Stimulated activated CD4-positive, alpha-beta T cell treated with anti-CD3 and anti-CD28 coated beads, Interleukin-12 subunit alpha, Interleukin-12 subunit beta, amount 100 ng/mL, for 24 hours (primary cell): ENCODE measurements at regions not wholly inside any gene's neighbourhood (a gene's known extent, or its start where the extent isn't known, plus 50 kb on each side); places are given as distances from the start of the nearest gene placed in this dataset.

ENCODE experiments used
- DNase-seq, 2 experiments: peaks; one replicate each; pipeline ENCODE4 v3.0.0-alpha.2; 2020; ENCODE audit warnings: low read depth in 2 of 2

GRCh38 chr10:78935697-78936407 is 132.9 kb upstream of the ZMIZ1 start:
- no peak for DNase-seq

GRCh38 chr10:78936412-78937342 is 132.1 kb upstream of the ZMIZ1 start:
- no peak for DNase-seq

DNA sequence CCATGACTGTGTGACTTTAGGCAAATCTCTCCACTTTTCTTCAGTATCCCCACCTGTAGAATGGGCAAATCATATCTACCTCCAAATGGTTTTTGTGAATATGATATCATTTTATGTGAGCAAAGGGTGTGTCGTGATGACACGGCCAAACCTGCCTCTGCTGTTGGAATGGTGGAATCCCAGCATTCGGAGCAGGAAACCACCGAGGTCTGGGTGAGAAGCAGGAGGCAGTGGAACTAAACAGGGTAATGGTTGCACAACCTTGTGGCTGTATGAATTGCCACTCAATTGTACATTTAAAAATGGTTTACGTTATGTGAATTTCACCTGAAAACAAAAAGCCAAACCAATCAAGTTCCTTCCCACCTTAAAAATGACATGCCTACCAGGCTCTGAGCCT is 131.4 kb upstream of the ZMIZ1 start:
- DNase-seq: no peak

DNA sequence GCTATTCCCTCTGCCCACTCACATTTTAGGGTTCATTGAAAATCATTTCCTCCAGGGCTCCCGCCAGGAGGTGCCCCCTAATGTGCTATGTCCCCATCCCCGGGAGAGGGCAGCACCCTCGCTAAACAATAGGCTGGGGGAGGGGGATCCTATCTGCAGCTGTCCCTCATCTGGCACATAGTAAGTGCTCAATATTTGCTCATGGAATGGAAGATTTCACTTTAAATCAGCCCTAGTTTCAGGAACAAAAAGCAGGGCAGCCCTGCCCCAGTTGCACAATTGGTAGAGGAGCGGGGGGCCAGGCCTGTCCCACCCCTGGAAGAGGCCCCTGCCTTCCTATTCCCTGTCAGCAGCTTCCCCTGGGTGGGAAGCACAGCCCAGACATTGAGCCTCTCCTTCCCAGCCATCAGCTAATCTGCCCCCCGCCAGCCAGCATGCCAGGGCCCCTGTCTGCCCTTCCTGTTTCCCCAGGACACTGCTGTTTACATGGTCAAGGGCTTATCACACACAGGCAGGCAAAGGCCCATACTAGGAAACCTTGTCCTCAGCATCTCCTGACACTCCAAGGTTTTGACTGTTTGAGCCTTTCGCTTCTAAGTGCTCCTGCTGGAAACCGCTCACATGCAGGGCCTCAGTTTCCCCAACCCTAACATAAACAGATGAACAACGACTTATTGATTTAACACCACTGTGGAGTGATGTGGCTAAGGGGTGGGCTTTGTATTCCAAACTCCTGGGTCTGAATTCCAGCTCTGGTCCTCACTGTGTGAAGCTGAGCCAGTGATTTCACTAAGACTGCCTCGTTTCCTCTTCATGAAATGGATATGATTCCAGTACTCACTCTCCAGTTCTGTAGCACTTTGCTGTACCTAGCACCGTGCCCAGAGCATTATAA is 130.7 kb upstream of the ZMIZ1 start:
- no peak for DNase-seq

DNA sequence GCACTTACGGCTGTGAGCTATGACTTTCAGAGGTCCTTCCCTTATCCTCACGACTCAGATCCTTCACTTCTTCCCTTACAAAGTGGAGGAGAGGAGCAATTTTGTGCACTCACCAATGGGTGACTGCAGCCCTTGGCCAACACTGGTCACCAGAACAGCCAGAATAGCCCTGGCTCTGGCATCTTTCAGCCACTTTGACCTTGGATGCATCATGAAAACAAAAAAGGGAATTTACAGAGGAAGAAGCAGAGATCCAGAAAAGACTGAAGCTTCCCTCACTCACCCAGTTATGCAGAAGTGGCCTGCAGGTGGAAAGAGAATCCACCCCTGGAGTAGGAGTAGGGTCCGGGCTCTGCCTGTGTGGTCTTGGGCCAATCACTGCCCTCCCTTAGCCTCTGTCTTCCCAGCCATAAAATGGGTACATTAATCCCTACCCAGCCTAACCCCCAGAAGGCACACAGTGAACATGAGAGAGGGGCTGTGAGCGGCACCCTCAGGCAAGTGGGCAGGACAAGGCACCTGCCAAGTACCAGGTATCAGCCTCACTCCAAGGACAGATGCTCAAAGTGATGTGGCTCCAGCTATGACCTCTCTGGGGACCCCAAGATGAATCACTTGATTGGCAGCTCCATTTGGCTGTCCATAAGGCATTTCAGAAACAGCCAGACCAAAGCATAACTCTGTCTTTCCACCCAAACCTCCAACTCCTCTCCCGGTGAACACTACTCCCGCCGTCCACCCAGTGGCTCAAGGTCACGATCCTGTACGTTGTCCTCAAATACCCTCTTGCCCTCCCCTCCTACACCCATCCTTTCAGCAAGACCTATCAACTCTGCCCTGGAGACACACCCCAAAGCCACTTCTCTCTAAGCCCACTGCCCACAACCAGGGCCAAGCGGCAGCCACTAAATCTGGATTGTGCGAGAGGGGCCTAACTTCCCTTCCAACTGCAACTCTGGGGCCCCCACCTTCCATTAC is 129.8 kb upstream of the ZMIZ1 start:
- no peak for DNase-seq

DNA sequence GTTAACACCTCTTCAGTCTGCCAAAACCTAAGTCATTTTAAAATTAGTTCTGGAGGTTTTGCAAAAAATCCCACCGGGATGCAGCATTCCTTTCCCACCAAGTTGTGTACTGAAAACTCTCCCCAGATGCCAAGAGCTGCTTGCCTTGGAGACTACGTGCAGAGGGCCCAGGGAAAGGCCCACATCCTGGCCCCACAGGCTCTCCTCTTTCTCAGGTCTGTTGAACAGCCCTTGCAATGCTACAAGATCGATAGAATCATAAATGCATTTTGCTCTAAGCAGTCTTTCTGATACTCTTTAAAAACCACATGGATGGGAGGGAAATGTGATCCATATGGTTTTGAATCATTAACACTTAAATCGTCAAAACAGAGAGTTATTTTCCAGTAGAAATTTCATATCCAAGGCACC is 126.7 kb upstream of the ZMIZ1 start:
- no peak for DNase-seq

- DNase-seq: no peak
These were observed 123.9 kb upstream of the ZMIZ1 start for GRCh38 chr10:78944723-78945312.

- DNase-seq: no peak
These were observed 122.9 kb upstream of the ZMIZ1 start for GRCh38 chr10:78945838-78946237.

DNA sequence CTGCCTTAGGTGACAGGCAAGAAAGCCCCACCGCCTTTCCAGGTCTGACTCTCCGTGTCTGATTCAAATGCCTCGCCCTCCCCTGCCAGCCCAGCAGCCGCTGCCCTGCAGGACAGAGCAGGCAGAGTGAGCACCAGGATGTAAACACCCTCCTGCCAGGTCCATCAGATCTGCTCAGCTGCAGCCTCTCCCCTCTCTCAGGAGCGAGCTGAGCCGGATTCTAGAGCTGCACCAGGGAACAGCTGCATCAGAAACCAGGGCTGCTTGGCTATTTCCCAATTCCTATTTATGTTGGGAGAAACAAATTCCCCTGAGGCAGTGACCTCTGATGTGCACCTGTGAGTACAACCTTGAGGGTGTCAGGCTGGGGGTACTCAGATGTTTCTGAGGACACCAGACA is 121.5 kb upstream of the ZMIZ1 start:
- no peak for DNase-seq

- DNase-seq: no peak
These were observed 121.0 kb upstream of the ZMIZ1 start for GRCh38 chr10:78947733-78948132.

DNA sequence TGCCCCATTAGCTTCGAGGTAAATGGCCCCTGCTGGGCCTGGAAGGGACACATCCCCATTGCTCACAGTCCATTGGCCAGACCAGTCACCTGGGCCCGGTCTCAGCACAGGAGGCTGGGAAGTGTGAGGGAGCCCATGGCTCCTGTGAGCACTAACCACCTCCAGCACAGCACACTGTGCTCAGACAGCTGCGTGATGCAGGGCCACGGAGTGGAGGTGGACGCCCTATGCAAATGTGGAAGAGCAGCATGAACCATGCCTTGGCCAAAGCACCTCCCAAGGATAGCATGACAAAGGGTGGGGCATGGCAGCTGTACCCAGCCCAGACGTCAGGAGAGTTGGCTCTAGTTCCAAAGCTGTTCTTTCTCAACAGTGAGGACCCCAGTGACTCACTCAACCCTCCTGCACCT is 120.1 kb upstream of the ZMIZ1 start:
- DNase-seq: no peak

- no peak for DNase-seq
These were observed 117.8 kb upstream of the ZMIZ1 start for GRCh38 chr10:78950656-78951587.

- no peak for DNase-seq
These were observed 116.7 kb upstream of the ZMIZ1 start for GRCh38 chr10:78952030-78952429.

DNA sequence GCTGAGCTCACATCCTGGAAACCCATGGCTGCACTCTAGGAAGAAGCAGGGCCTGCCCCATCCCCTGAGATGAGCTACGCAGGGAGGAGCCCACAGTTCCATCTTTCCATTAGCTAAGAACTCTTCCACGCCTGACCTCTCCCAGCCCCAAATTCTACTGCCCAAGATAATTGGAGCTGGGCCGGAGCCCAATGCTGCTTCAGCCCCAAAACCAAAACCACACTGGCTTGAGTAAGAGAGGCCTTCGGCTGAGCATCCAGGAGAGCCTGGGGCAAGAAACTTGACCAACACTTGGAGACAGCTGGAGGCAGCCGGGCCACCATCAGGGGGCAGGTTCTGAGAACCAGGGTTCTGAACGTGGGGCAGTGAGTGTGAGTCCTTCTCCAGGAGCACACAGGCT is 116.1 kb upstream of the ZMIZ1 start:
- DNase-seq: no peak

GRCh38 chr10:78953113-78953798 is 115.5 kb upstream of the ZMIZ1 start:
- no peak for DNase-seq

GRCh38 chr10:78953799-78954297 is 114.9 kb upstream of the ZMIZ1 start:
- no peak for DNase-seq

DNA sequence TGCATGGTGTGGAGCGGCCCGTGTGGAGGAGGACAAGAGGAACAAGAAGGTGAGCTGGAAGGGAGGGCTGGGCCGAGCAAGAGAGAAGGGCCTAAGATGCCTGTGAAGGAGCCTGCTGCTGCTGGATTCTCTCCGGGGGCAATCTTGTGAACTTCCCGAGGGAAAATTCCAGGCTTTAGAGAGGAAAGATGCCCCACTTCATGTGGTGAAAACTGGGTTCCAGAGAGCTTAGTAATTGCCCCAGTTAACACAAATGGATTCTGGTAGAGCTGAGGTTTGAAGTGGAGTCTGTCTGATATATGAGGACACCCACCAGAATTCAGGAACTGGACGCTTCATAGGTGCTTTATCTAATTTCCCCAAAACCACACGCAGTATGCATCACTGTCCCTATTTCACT is 114.1 kb upstream of the ZMIZ1 start:
- DNase-seq: no peak

DNA sequence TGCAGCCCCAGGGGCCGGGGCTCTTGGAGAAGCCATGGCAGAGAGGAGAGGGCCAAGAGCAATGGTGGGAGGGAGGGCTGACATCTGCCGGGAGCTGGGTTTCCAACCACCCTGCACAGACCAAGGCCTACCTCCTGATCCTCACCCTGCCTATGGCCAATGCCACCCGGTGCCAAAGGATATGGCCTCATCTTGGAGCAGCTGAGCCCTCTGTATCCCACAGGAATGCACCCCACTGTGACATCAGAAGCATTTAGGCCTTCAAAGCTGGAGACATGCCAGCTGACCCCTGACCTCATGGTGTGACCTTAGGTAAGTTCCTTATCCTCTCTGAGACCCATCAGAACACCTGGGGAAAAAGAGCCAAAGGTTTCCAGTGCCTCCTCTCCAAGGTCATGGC is 113.6 kb upstream of the ZMIZ1 start:
- no peak for DNase-seq

- no peak for DNase-seq
These were observed 112.4 kb upstream of the ZMIZ1 start for GRCh38 chr10:78956391-78956790.
